OCI-LY3 (cell line): ENCODE measurements at regions not wholly inside any gene's neighbourhood (a gene's known extent, or its start where the extent isn't known, plus 50 kb on each side); places are given as distances from the start of the nearest gene placed in this dataset.

Source experiments
- CTCF ChIP-seq: fragments of 200-600, 300-600 bp; sonication (generic); IDR thresholded peaks from 2 replicates; pipeline ENCODE4 v1.5.1; 2014; ENCODE audit warnings: antibody characterized with exemption, low read length, low read depth
- EZH2phosphoT487 ChIP-seq: fragments of 200-600 bp; shearing (Covaris generic); IDR thresholded peaks from 2 replicates; pipeline ENCODE4 v1.6.1; 2018; ENCODE audit warnings: antibody characterized with exemption, mixed run types, low read depth

- TF ChIP-seq CTCF (no peak), EZH2phosphoT487 (no peak)
Measured at GRCh38 chr7:125391921-125392320, 462.3 kb upstream of the POT1 start.
